Trophoblast cell (in vitro differentiated cells and primary cell): ENCODE measurements at regions not wholly inside any gene's neighbourhood (a gene's known extent, or its start where the extent isn't known, plus 50 kb on each side); places are given as distances from the start of the nearest gene placed in this dataset.

ENCODE experiments used
- DNase-seq, 2 donors: peaks; one replicate each; pipeline ENCODE4 v3.0.0-alpha.2; 2016
- H2AFZ ChIP-seq: 2 replicates; pipeline ENCODE4 v1.6.1; 2013; ENCODE audit warnings: low read length, moderate library complexity, mild to moderate bottlenecking; ENCODE audit not compliant: insufficient read depth, poor library complexity
- H2AK5ac ChIP-seq: 2 replicates; pipeline ENCODE4 v1.6.1; 2013; ENCODE audit warnings: mild to moderate bottlenecking, low read length
- H2BK120ac ChIP-seq: 2 replicates; pipeline ENCODE4 v1.6.1; 2013; ENCODE audit warnings: low read length, mild to moderate bottlenecking, moderate library complexity; ENCODE audit not compliant: insufficient read depth, poor library complexity
- H2BK12ac ChIP-seq: 2 replicates; pipeline ENCODE4 v1.6.1; 2013; ENCODE audit warnings: mild to moderate bottlenecking, low read length, moderate library complexity
- H2BK5ac ChIP-seq: 2 replicates; pipeline ENCODE4 v1.6.1; 2013; ENCODE audit warnings: low read length, low read depth, moderate library complexity, mild to moderate bottlenecking; ENCODE audit not compliant: poor library complexity
- H3K14ac ChIP-seq: 2 replicates; pipeline ENCODE4 v1.6.1; 2013; ENCODE audit warnings: mild to moderate bottlenecking, low read length
- H3K18ac ChIP-seq: 2 replicates; pipeline ENCODE4 v1.6.1; 2013; ENCODE audit warnings: mild to moderate bottlenecking, low read length
- H3K23ac ChIP-seq: 2 replicates; pipeline ENCODE4 v1.6.1; 2013; ENCODE audit warnings: low read length
- H3K27ac ChIP-seq: 2 replicates; pipeline ENCODE4 v1.5.1; 2013; ENCODE audit warnings: low read depth, mild to moderate bottlenecking, inconsistent platforms, low read length, moderate library complexity
- H3K27me3 ChIP-seq: 2 replicates; pipeline ENCODE4 v1.6.1; 2013; ENCODE audit warnings: inconsistent platforms, mild to moderate bottlenecking, low read length, moderate library complexity; ENCODE audit not compliant: insufficient read depth
- H3K36me3 ChIP-seq, 2 experiments: 1 replicate in 1 of 2; 2 replicates in 1 of 2; pipeline ENCODE4 v1.6.1; 2013; ENCODE audit warnings: low read length in 2 of 2, mild to moderate bottlenecking in 2 of 2, moderate library complexity in 1 of 2; ENCODE audit not compliant: insufficient read depth in 2 of 2, control insufficient read depth in 1 of 2
- H3K4ac ChIP-seq: 2 replicates; pipeline ENCODE4 v1.6.1; 2013; ENCODE audit warnings: low read depth, mild to moderate bottlenecking, low read length, moderate library complexity
- H3K4me1 ChIP-seq, 2 experiments: 1 replicate in 1 of 2; 2 replicates in 1 of 2; pipeline ENCODE4 v1.6.1; 2013; ENCODE audit warnings: low read length in 2 of 2, mild to moderate bottlenecking in 2 of 2, moderate library complexity in 1 of 2; ENCODE audit not compliant: insufficient read depth in 2 of 2, control insufficient read depth in 1 of 2
- H3K4me2 ChIP-seq: 2 replicates; pipeline ENCODE4 v1.6.1; 2013; ENCODE audit warnings: inconsistent platforms, mild to moderate bottlenecking, low read length, moderate library complexity
- H3K4me3 ChIP-seq: 2 replicates; pipeline ENCODE4 v1.5.1; 2013; ENCODE audit warnings: mild to moderate bottlenecking, low read depth, low read length, inconsistent platforms
- H3K79me1 ChIP-seq: one replicate; pipeline ENCODE4 v1.6.1; 2013; ENCODE audit warnings: low read length
- H3K79me2 ChIP-seq: 2 replicates; pipeline ENCODE4 v1.6.1; 2013; ENCODE audit warnings: low read length, mild to moderate bottlenecking; ENCODE audit not compliant: control insufficient read depth, insufficient read depth, poor library complexity
- H3K9ac ChIP-seq: 2 replicates; pipeline ENCODE4 v1.6.1; 2013; ENCODE audit warnings: mild to moderate bottlenecking, low read length
- H3K9me3 ChIP-seq: 2 replicates; pipeline ENCODE4 v1.6.1; 2013; ENCODE audit warnings: low read depth, mild to moderate bottlenecking, control low read depth, inconsistent platforms, low read length; ENCODE audit not compliant: insufficient read depth
- H4K12ac ChIP-seq: 2 replicates; pipeline ENCODE4 v1.6.1; 2013; ENCODE audit warnings: low read depth, mild to moderate bottlenecking, low read length, moderate library complexity
- H4K8ac ChIP-seq: 2 replicates; pipeline ENCODE4 v1.6.1; 2013; ENCODE audit warnings: low read depth, mild to moderate bottlenecking, low read length, moderate library complexity
- H4K91ac ChIP-seq: one replicate; pipeline ENCODE4 v1.6.1; 2013; ENCODE audit warnings: low read depth, mild to moderate bottlenecking, low read length, moderate library complexity
- WGBS: extraction: QIAGEN DNeasy Blood & Tissue Kit; methylation state at CpG from one replicate; pipeline ENCODE4 v1.1.7; 2013; ENCODE audit warnings: missing lambda C conversion rate; ENCODE audit not compliant: insufficient read length, insufficient coverage; ENCODE audit errors: extremely low coverage; 5-methylcytosine and 5-hydroxymethylcytosine counted together

DNA sequence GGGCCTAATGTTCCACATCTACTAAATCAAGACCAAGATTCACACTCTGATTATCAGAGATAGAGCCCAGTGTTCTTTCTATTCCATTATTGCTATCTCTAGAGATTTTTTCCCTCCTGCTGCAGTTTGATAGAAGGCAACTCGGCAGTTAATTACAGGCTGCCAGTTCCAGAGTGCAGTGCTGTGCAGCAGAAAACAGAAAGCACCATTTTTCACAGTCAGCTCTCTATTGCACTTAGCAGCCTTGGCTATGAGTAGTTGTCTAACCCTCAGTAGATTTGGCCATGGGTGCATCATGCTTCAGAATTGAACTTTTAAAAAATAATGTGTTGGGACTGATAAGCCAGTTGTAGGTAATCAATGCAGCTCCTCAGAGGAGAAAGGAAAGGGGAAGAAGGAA, 295.3 kb downstream of the MID1IP1 start:
- no peak overlapping the region for H3K9ac ChIP-seq
- H3K4ac ChIP-seq = no peak overlapping the region
- H3K79me2 ChIP-seq = no peaks in the 10 kb centered on the region
- no peaks in the 10 kb centered on the region for H3K79me1 ChIP-seq
- no peak overlapping the region for H2BK5ac ChIP-seq
- H3K4me2 ChIP-seq = no peak overlapping the region
- H3K14ac ChIP-seq = no peak overlapping the region
- H2AK5ac ChIP-seq = no peak overlapping the region
- H3K4me1 ChIP-seq = no peaks in the 10 kb centered on the region
- no peak for DNase-seq
- no peak overlapping the region for H2BK12ac ChIP-seq
- H3K18ac ChIP-seq = no peak overlapping the region
- no peak overlapping the region for H4K91ac ChIP-seq
- H3K9me3 ChIP-seq = no peaks in the 10 kb centered on the region
- H2AFZ ChIP-seq = no peak overlapping the region
- no peaks in the 10 kb centered on the region for H3K27me3 ChIP-seq
- no peak overlapping the region for H3K4me3 ChIP-seq
- H3K36me3 ChIP-seq = no peaks in the 10 kb centered on the region
- H2BK120ac ChIP-seq = no peak overlapping the region
- no peak overlapping the region for H4K8ac ChIP-seq
- no peak overlapping the region for H3K23ac ChIP-seq
- WGBS = no CpG with 5 or more reads among the region's 1 CpG
- H3K27ac ChIP-seq = no peak overlapping the region
- no peak overlapping the region for H4K12ac ChIP-seq

DNA sequence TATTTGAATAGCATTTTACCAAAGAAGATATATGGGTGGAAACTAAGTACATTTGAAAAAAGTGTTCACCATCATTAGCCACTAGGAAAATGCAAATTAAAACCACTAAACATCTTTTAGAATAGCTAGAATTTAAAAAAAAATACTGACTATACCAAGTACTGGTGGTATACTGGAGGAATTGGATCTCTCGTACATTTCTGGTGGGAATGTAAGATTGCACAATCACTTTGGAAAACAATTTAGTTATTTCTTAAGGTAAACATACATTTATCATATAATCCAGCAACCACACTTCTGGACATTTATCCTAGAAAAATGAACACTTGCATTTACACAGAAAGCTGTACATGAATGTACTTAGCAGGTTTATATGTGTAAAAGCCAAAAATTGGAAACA, 303.5 kb downstream of the MID1IP1 start:
- no peak overlapping the region for H2BK12ac ChIP-seq
- no peak overlapping the region for H3K18ac ChIP-seq
- H3K9me3 ChIP-seq = no peaks in the 10 kb centered on the region
- H3K27me3 ChIP-seq = no peaks in the 10 kb centered on the region
- no peaks in the 10 kb centered on the region for H3K79me1 ChIP-seq
- no peak overlapping the region for H2AK5ac ChIP-seq
- H3K4me3 ChIP-seq = no peak overlapping the region
- H2BK120ac ChIP-seq = no peak overlapping the region
- no peaks in the 10 kb centered on the region for H3K79me2 ChIP-seq
- H3K4ac ChIP-seq = no peak overlapping the region
- no peak overlapping the region for H2AFZ ChIP-seq
- no peak overlapping the region for H3K27ac ChIP-seq
- H3K4me1 ChIP-seq = no peaks in the 10 kb centered on the region
- H3K36me3 ChIP-seq = no peaks in the 10 kb centered on the region
- WGBS = no CpG with 5 or more reads among the region's 1 CpG
- no peak overlapping the region for H4K91ac ChIP-seq
- DNase-seq = no peak
- H4K12ac ChIP-seq = no peak overlapping the region
- no peak overlapping the region for H4K8ac ChIP-seq
- H2BK5ac ChIP-seq = no peak overlapping the region
- no peak overlapping the region for H3K14ac ChIP-seq
- H3K4me2 ChIP-seq = no peak overlapping the region
- no peak overlapping the region for H3K23ac ChIP-seq
- no peak overlapping the region for H3K9ac ChIP-seq

DNA sequence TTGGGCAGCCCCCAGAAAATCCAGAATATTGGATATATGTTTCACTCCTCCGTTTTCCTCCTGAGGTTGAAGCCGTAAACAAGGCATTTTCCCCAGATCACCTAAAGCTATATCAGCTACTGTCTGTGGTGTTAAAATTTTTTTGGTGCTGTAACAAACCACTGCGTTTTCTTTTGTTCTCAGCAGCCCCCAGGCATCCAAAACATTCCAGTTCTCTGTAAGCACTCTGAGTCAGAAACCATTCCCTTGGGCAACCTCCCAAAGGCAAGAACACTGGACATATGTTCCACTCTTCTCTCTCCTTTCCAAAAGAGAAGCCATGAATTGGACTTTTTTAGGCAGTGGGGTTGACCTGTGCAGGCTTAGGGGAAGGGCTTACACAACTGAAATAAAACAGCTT, 310.9 kb downstream of the MID1IP1 start:
- Histone ChIP-seq H3K27me3 (no peaks in the 10 kb centered on the region), H3K4ac (no peak overlapping the region), H3K9me3 (no peaks in the 10 kb centered on the region), H3K9ac (no peak overlapping the region), H3K4me2 (no peak overlapping the region), H4K12ac (no peak overlapping the region), H3K79me1 (no peaks in the 10 kb centered on the region), H3K27ac (no peak overlapping the region), H3K4me3 (no peak overlapping the region), H2BK5ac (no peak overlapping the region), H2AFZ (no peak overlapping the region), H4K8ac (no peak overlapping the region), H2AK5ac (no peak overlapping the region), H3K23ac (no peak overlapping the region), H3K18ac (no peak overlapping the region), H3K4me1 (no peaks in the 10 kb centered on the region), H3K36me3 (no peaks in the 10 kb centered on the region), H2BK120ac (no peak overlapping the region), H4K91ac (no peak overlapping the region), H2BK12ac (no peak overlapping the region), H3K14ac (no peak overlapping the region), H3K79me2 (no peaks in the 10 kb centered on the region)
- peak; percentile 50 to 62 for DNase-seq
- no CpG with 5 or more reads among the region's 3 CpGs for WGBS

DNA sequence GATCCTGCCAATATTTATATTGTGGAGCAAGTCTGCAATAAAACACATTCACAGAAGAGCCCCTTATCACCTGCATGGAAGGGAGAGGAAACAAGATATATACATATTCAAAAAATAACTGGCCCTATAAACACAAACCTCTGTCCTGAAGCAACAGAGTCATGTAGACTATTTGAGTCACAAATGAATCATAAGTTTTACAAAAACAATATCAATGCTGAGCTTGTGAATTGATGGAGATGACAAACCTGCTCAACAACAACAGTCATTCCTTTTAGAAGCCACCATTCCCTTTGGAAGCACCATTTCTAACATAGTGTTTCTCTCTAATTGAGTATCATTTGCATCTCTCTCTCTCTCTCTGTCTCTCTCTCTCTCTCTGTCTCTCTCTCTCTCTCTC, 313.9 kb downstream of the MID1IP1 start:
- Histone ChIP-seq H3K4ac (no peak overlapping the region), H3K4me2 (no peak overlapping the region), H3K23ac (no peak overlapping the region), H3K9me3 (no peaks in the 10 kb centered on the region), H3K79me2 (no peaks in the 10 kb centered on the region), H3K4me1 (no peaks in the 10 kb centered on the region), H3K14ac (no peak overlapping the region), H4K12ac (no peak overlapping the region), H3K18ac (no peak overlapping the region), H3K4me3 (no peak overlapping the region), H2BK12ac (no peak overlapping the region), H2AK5ac (no peak overlapping the region), H3K27me3 (no peaks in the 10 kb centered on the region), H2BK120ac (no peak overlapping the region), H3K27ac (no peak overlapping the region), H3K79me1 (no peaks in the 10 kb centered on the region), H4K8ac (no peak overlapping the region), H3K9ac (no peak overlapping the region), H4K91ac (no peak overlapping the region), H2BK5ac (no peak overlapping the region), H2AFZ (no peak overlapping the region), H3K36me3 (no peaks in the 10 kb centered on the region)
- DNase-seq = no peak

DNA sequence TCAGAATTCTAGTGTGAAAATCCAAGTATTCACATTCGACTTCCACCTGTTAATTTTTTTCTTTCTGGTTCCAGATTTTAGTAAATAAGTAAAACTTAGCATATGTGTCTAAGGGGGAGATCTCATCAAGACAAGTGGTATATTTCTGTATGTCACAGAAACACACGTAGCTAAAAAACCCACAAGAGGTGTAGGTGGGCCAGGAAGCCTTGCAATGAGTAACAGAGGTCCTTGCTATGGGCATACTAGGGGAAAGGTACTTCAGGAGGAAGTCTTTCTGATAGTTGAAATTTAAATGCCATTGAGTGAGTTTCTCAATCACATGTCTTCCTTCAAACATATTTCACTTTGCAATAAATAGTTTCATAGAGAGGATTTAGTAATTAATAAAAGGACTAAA, 315.8 kb downstream of the MID1IP1 start:
- no peak overlapping the region for H2BK120ac ChIP-seq
- H2BK12ac ChIP-seq = no peak overlapping the region
- no peak overlapping the region for H2BK5ac ChIP-seq
- no peaks in the 10 kb centered on the region for H3K79me1 ChIP-seq
- H3K23ac ChIP-seq = no peak overlapping the region
- H4K91ac ChIP-seq = no peak overlapping the region
- WGBS = no CpG with 5 or more reads among the region's 2 CpGs
- no peak overlapping the region for H3K18ac ChIP-seq
- no peak overlapping the region for H3K4ac ChIP-seq
- H3K4me1 ChIP-seq = no peaks in the 10 kb centered on the region
- no peaks in the 10 kb centered on the region for H3K36me3 ChIP-seq
- no peak overlapping the region for H4K8ac ChIP-seq
- no peak overlapping the region for H3K14ac ChIP-seq
- no peak for DNase-seq
- H3K79me2 ChIP-seq = no peaks in the 10 kb centered on the region
- no peak overlapping the region for H2AK5ac ChIP-seq
- H3K9me3 ChIP-seq = no peaks in the 10 kb centered on the region
- H2AFZ ChIP-seq = no peak overlapping the region
- H3K4me3 ChIP-seq = no peak overlapping the region
- H4K12ac ChIP-seq = no peak overlapping the region
- no peak overlapping the region for H3K9ac ChIP-seq
- H3K4me2 ChIP-seq = no peak overlapping the region
- no peak overlapping the region for H3K27ac ChIP-seq
- H3K27me3 ChIP-seq = no peaks in the 10 kb centered on the region
